Subcutaneous abdominal adipose tissue (tissue), 5 donors: ENCODE measurements at regions not wholly inside any gene's neighbourhood (a gene's known extent, or its start where the extent isn't known, plus 50 kb on each side); places are given as distances from the start of the nearest gene placed in this dataset.
"Not testable (repeated sequence)": the region's sequence is repeated elsewhere in the genome, so short reads cannot be mapped to it uniquely, and the experiment has no call there.

ENCODE experiments used
- H3K27ac ChIP-seq: one replicate; pipeline ENCODE4 v1.7.0; 2013; ENCODE audit warnings: low read depth, mild to moderate bottlenecking, inconsistent platforms, low read length, moderate library complexity
- H3K27me3 ChIP-seq, 5 donors: one replicate each; pipeline ENCODE4 v1.7.0; 2013; ENCODE audit warnings: low read length in 5 of 5, inconsistent platforms in 1 of 5; ENCODE audit not compliant: control insufficient read depth in 5 of 5, insufficient read depth in 4 of 5
- H3K36me3 ChIP-seq, 5 donors: one replicate each; pipeline ENCODE4 v1.7.0; 2013; ENCODE audit warnings: low read length in 5 of 5; ENCODE audit not compliant: control insufficient read depth in 5 of 5, insufficient read depth in 5 of 5
- H3K4me1 ChIP-seq, 5 donors: one replicate each; pipeline ENCODE4 v1.7.0; 2013; ENCODE audit warnings: low read length in 5 of 5, mild to moderate bottlenecking in 3 of 5, moderate library complexity in 1 of 5; ENCODE audit not compliant: control insufficient read depth in 5 of 5, insufficient read depth in 5 of 5
- H3K4me3 ChIP-seq, 5 donors: one replicate each; pipeline ENCODE4 v1.7.0; 2013; ENCODE audit warnings: low read length in 5 of 5, low read depth in 1 of 5
- H3K9ac ChIP-seq, 5 donors: one replicate each; pipeline ENCODE4 v1.7.0; 2013; ENCODE audit warnings: low read length in 5 of 5, mild to moderate bottlenecking in 4 of 5, moderate library complexity in 3 of 5
- H3K9me3 ChIP-seq, 5 donors: one replicate each; pipeline ENCODE4 v1.7.0; 2013; ENCODE audit warnings: low read length in 5 of 5; ENCODE audit not compliant: control insufficient read depth in 5 of 5
- donor health status: healthy.
- donor health status: healthy.
- donor health status: healthy.
- donor health status: healthy.
- donor health status: healthy.

DNA sequence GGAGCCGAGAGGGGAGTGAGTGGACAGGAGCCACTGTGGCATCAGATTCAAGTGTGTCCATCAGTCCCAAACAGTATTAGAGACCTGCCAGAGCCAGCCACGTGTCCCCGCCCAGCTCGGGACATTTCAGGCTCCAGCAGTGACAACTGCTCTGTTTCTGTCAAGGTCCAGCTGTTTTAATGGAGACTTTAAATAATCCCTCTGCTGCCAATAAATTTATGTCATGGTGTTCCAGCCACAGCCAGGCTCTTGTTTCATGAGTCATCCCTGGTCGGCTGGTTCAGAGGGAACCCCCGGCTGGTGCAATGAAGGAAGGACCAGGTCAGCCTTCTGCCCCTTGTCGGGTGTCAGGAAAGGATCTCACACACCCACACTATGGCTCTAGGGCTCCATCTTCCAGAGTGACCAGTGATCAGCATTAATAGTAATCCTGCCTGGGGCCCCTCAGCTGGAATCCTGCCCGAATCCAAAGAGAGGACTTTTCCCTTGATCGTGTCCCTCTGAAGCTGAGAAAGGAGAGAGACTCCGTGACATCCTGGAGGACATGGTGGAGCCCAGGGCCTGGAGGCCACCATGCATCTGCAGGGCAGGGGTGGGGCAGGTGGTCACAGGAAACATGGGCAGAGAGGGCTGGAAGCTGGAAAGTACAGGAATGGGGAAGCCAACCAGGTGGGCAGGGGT is 197.3 kb downstream of the MATN1 start:
- Histone ChIP-seq H3K27ac (no peak overlapping the region), H3K9ac (no peak overlapping the region), H3K27me3 (peaks cover 0 to 20% (median 2%) of the 10 kb centered on the region in 5 donors), H3K4me1 (peaks cover 3 to 25% (median 21%) of the 10 kb centered on the region in 5 donors), H3K36me3 (no peaks in the 10 kb centered on the region), H3K9me3 (no peaks in the 10 kb centered on the region), H3K4me3 (no peak overlapping the region)

DNA sequence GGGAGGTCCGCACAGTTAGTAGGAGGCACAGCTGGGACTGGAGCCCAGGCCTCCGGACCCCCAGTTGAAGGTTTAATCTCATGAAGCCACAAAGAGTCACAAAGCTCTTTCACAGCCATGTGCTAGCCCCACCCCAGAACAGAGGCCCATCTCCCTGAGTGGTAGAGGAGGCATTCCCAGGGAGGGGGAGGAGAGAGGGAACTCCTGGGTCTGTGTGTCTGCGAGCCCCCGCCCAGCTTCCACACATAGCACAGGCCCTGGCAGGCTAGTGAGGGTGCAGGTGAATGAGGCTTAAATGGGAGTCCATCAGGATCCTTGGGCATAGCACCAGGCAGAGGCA is 197.8 kb downstream of the MATN1 start:
- no peak overlapping the region for H3K4me3 ChIP-seq
- H3K9me3 ChIP-seq = no peaks in the 10 kb centered on the region
- H3K4me1 ChIP-seq = peaks cover 3 to 25% (median 21%) of the 10 kb centered on the region in 5 donors
- no peak overlapping the region for H3K27ac ChIP-seq
- H3K36me3 ChIP-seq = no peaks in the 10 kb centered on the region
- no peak overlapping the region for H3K9ac ChIP-seq
- peaks cover 0 to 20% (median 2%) of the 10 kb centered on the region in 5 donors for H3K27me3 ChIP-seq

DNA sequence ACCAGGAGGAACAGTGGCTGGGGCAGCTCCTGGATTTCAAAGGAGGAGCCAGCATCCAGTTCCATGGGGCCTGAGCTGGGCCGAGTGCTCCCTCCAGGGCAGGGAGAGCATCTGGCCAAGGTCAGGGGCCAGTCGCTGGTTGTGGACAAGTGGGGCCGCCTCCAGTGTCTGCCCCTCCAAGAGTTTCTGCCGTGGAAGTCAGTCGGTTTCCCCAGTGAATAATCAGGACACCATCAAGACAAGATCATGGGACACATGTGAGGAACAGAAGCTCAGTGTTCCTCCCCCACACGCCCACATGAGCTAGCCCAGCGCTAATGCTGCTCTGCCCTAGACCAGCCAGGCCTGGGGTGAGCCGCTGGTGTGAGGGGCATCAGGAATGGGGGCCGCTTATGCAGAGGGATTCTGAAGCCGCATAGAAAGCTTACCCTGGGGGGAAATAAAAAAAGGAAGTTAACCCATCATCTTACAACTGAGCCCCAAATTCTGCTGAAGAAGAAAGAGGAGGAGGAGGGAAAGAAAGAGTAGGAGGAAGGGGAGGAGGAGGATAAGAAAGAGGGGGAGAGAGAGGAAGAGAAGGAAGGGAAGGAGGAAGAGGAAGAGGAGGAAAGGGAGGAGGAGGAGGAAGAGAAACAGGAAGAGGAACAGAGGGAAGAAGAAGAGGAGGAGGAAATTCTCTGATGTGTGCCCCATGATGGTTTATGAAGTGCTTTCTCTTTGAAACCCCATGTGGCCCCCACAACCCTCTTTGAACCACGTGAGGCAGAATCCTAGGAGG is 198.4 kb downstream of the MATN1 start:
- Histone ChIP-seq H3K9me3 (no peaks in the 10 kb centered on the region), H3K9ac (no peak overlapping the region), H3K27me3 (peaks cover 0 to 20% (median 2%) of the 10 kb centered on the region in 5 donors), H3K4me1 (peaks cover 3 to 25% (median 21%) of the 10 kb centered on the region in 5 donors), H3K4me3 (no peak overlapping the region), H3K27ac (no peak overlapping the region), H3K36me3 (no peaks in the 10 kb centered on the region)

DNA sequence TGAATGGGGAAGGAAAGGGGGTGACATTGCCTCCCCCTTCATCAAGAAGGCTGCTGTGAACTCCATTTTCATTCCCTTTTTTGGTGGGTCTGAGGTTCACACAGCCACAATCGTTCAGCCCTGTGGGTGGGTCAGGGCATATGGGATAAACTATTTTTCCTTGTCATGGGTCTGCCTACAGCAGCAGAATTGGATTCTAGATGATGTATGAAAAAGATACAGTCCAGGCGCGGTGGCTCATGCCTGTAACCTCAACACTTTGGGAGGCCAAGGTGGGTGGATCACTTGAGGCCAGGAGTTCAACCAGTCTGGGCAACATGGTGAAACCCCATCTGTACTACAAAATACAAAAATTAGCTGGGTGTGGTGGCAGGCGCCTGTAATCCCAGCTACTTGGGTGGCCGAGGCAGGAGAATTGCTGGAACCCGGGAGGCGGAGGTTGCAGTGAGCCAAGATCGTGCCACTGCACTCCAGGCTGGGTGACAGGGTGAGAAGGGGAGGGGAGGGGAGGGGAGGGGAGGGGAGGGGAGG is 199.3 kb downstream of the MATN1 start:
- not testable (repeated sequence) for H3K4me3 ChIP-seq, H3K9me3 ChIP-seq, H3K27ac ChIP-seq, H3K36me3 ChIP-seq, H3K9ac ChIP-seq
- H3K27me3 ChIP-seq = peaks cover 0 to 20% (median 2%) of the 10 kb centered on the region in 5 donors
- peaks cover 3 to 25% (median 21%) of the 10 kb centered on the region in 5 donors for H3K4me1 ChIP-seq

DNA sequence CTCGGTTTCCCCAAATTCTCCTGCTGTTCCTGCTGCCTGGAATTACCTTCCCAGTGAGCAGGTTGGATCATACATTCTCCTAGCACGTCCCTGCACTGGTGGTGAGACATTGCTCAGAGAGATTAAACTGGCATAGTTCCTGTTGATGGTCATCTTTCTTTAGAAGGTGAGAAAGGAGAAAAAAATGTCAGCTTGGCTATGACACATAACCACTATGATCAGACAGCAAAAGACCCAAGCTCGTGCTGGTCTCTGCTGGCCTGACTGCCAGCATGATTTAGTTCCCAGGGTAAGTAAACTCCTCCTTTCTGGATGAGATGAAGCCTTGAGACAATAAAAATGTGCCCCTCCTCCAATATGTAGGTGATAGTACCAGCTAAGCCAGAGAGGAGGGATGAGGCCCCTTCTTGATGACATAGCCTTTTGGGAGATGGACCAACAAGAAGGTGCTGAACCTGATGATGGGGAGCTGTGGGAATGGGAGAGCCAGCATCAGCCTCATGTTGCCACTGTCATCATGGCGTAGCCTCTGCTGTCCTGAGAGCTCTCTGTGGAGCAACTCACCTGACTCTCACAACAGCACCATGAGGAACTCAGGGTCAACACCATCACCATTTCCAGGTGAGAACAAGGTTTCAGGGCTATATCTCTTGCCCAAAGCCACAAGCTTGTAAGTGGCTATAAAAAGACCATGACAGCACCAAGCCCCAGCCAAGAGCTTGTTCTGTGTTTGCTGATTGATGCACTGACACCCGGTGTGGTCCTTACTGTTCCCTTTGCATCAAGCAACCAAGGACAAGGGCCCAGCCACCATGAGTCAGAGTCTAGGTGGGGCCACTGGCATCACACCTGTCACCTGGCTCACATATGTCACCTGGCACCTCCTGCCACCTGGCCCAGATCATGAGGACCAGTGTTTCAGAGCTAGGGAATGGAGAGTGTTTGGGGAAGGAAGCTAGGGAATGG is 200.0 kb downstream of the MATN1 start:
- H3K36me3 ChIP-seq = no peaks in the 10 kb centered on the region
- H3K27ac ChIP-seq = no peak overlapping the region
- H3K9ac ChIP-seq = no peak overlapping the region
- peaks cover 0 to 20% (median 2%) of the 10 kb centered on the region in 5 donors for H3K27me3 ChIP-seq
- H3K4me3 ChIP-seq = no peak overlapping the region
- no peaks in the 10 kb centered on the region for H3K9me3 ChIP-seq
- peaks cover 3 to 25% (median 21%) of the 10 kb centered on the region in 5 donors for H3K4me1 ChIP-seq

- Histone ChIP-seq H3K27me3 (peaks cover 0 to 20% (median 2%) of the 10 kb centered on the region in 5 donors), H3K9me3 (no peaks in the 10 kb centered on the region), H3K4me1 (peaks cover 3 to 25% (median 21%) of the 10 kb centered on the region in 5 donors), H3K36me3 (no peaks in the 10 kb centered on the region), H3K4me3 (no peak overlapping the region), H3K9ac (no peak overlapping the region), H3K27ac (no peak overlapping the region)
Measured at GRCh38 chr1:30522031-30523004, 201.1 kb downstream of the MATN1 start.

- Histone ChIP-seq H3K9ac (peak overlapping the region in 1 of 5 donors; percentile 5), H3K27me3 (peaks cover 0 to 10% (median 0%) of the 10 kb centered on the region in 5 donors), H3K9me3 (no peaks in the 10 kb centered on the region), H3K4me1 (peaks cover 3 to 25% (median 21%) of the 10 kb centered on the region in 5 donors), H3K27ac (no peak overlapping the region), H3K36me3 (no peaks in the 10 kb centered on the region), H3K4me3 (no peak overlapping the region)
Measured at GRCh38 chr1:30521261-30521865, 202.0 kb downstream of the MATN1 start.

DNA sequence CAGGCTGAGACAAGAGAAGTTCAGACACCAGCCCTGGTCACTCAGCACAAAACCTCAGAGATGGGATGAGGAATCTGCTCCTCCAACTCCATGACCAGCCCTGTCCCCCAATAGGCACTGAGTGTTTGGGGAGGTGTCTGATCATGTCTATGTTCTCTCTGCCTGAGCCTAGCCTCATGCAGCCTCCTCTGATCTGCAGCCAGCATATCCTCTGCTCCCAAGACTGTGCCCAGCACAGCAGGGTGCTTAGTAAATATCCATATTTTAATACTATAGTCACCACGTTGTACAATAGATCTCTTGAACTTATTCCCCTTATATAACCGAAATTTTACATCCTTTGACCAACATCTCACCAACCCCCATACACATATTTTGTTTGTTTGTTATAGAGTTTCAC is 202.9 kb downstream of the MATN1 start:
- Histone ChIP-seq H3K27me3 (peaks cover 0 to 2% (median 0%) of the 10 kb centered on the region in 5 donors), H3K27ac (no peak overlapping the region), H3K9me3 (no peaks in the 10 kb centered on the region)

More for the DNA sequence above, 202.9 kb downstream of the MATN1 start:
- peaks cover 3 to 25% (median 21%) of the 10 kb centered on the region in 5 donors for H3K4me1 ChIP-seq
- no peaks in the 10 kb centered on the region for H3K36me3 ChIP-seq
- H3K9ac ChIP-seq = no peak overlapping the region
- H3K4me3 ChIP-seq = no peak overlapping the region
